Calu3 (cell line): ENCODE measurements at regions not wholly inside any gene's neighbourhood (a gene's known extent, or its start where the extent isn't known, plus 50 kb on each side); places are given as distances from the start of the nearest gene placed in this dataset.

ENCODE experiments used
- BruUV-seq: library from RNA; stranded (reverse); fragments of 400-500 nt; replicated peaks from 2 replicates; lab custom pipeline; 2021; lab: Mats Ljungman, UMichigan
- CTCF ChIA-PET: fragments of 300-600 bp; sonication (Branson Sonifier 250); formaldehyde crosslinking; loops from one replicate; lab custom pipeline; 2022; ENCODE audit warnings: antibody characterized with exemption; lab: Charles Lee
- DNase-seq: peaks from one replicate; pipeline ENCODE4 v3.0.0; 2022
- H3K27ac Mint-ChIP-seq: one replicate; pipeline ENCODE4 v1.8.0; 2022; ENCODE audit warnings: mixed read lengths; ENCODE audit not compliant: unreplicated experiment
- H3K27me3 Mint-ChIP-seq: one replicate; pipeline ENCODE4 v1.8.0; 2022; ENCODE audit warnings: mixed read lengths; ENCODE audit not compliant: unreplicated experiment
- H3K36me3 Mint-ChIP-seq: one replicate; pipeline ENCODE4 v1.8.0; 2022; ENCODE audit warnings: mild to moderate bottlenecking, moderate library complexity, mixed read lengths; ENCODE audit not compliant: insufficient read depth, unreplicated experiment
- H3K4me1 Mint-ChIP-seq: one replicate; pipeline ENCODE4 v1.8.0; 2022; ENCODE audit warnings: mild to moderate bottlenecking, low read depth, mixed read lengths; ENCODE audit not compliant: unreplicated experiment
- H3K4me3 Mint-ChIP-seq: one replicate; pipeline ENCODE4 v1.8.0; 2022; ENCODE audit warnings: mild to moderate bottlenecking, low read depth, moderate library complexity, mixed read lengths; ENCODE audit not compliant: unreplicated experiment
- H3K9me3 Mint-ChIP-seq: one replicate; pipeline ENCODE4 v1.8.0; 2022; ENCODE audit warnings: low read depth, mixed read lengths; ENCODE audit not compliant: unreplicated experiment
- CTCF ChIP-seq: fragments of 200-600 bp; IDR thresholded peaks from one replicate; pipeline ENCODE4 v1.8.0; 2022; ENCODE audit warnings: antibody characterized with exemption; ENCODE audit not compliant: unreplicated experiment
- intact Hi-C: fragments of 100-400 bp; cut with micrococcal nuclease; formaldehyde crosslinking; loops from one replicate; pipeline ENCODE4 v1.10.0; 2022; ENCODE audit not compliant: unreplicated experiment

- peaks cover 6% of the 10 kb centered on the region for H3K9me3 Mint-ChIP-seq
- H3K36me3 Mint-ChIP-seq, result no peaks in the 10 kb centered on the region
- no peaks in the 10 kb centered on the region for H3K27me3 Mint-ChIP-seq
- no peak overlapping the region for H3K4me3 Mint-ChIP-seq
- CTCF ChIA-PET, result no interaction called here
- no peak for DNase-seq
- H3K4me1 Mint-ChIP-seq, result no peaks in the 10 kb centered on the region
- no TSS peak for BruUV-seq
- no peak overlapping the region for H3K27ac Mint-ChIP-seq
- intact Hi-C loops, result no loop called here
- TF ChIP-seq CTCF, result no peak
Observed at GRCh38 chr4:132281733-132282132, 867.4 kb upstream of the PCDH10 start.

- no TSS peak for BruUV-seq
- DNase-seq, result no peak
- no peaks in the 10 kb centered on the region for H3K4me1 Mint-ChIP-seq
- intact Hi-C loops, result no loop called here
- peaks cover 8% of the 10 kb centered on the region for H3K9me3 Mint-ChIP-seq
- no peaks in the 10 kb centered on the region for H3K36me3 Mint-ChIP-seq
- CTCF ChIA-PET, result no interaction called here
- no peak overlapping the region for H3K4me3 Mint-ChIP-seq
- no peak for TF ChIP-seq CTCF
- no peak overlapping the region for H3K27ac Mint-ChIP-seq
- no peaks in the 10 kb centered on the region for H3K27me3 Mint-ChIP-seq
Observed at GRCh38 chr4:132284910-132285426, 864.1 kb upstream of the PCDH10 start.

GRCh38 chr4:132297346-132297745 is 851.7 kb upstream of the PCDH10 start:
- DNase-seq, result no peak
- CTCF ChIA-PET, result no interaction called here
- no TSS peak for BruUV-seq
- H3K36me3 Mint-ChIP-seq, result no peaks in the 10 kb centered on the region
- H3K9me3 Mint-ChIP-seq, result no peaks in the 10 kb centered on the region
- no peaks in the 10 kb centered on the region for H3K27me3 Mint-ChIP-seq
- TF ChIP-seq CTCF, result no peak
- H3K27ac Mint-ChIP-seq, result no peak overlapping the region
- no peak overlapping the region for H3K4me3 Mint-ChIP-seq
- intact Hi-C loops, result no loop called here
- H3K4me1 Mint-ChIP-seq, result no peaks in the 10 kb centered on the region

- intact Hi-C loops, result no loop called here
- CTCF ChIA-PET, result no interaction called here
- BruUV-seq, result no TSS peak
- no peaks in the 10 kb centered on the region for H3K36me3 Mint-ChIP-seq
- H3K4me3 Mint-ChIP-seq, result no peak overlapping the region
- H3K4me1 Mint-ChIP-seq, result no peaks in the 10 kb centered on the region
- no peak for TF ChIP-seq CTCF
- no peaks in the 10 kb centered on the region for H3K9me3 Mint-ChIP-seq
- no peaks in the 10 kb centered on the region for H3K27me3 Mint-ChIP-seq
- H3K27ac Mint-ChIP-seq, result no peak overlapping the region
- no peak for DNase-seq
Observed at GRCh38 chr4:132299841-132300240, 849.3 kb upstream of the PCDH10 start.
